Brain microvascular endothelial cell (primary cell): ENCODE measurements at regions not wholly inside any gene's neighbourhood (a gene's known extent, or its start where the extent isn't known, plus 50 kb on each side); places are given as distances from the start of the nearest gene placed in this dataset.

Source experiments
- DNase-seq: peaks from one replicate; pipeline ENCODE4 v3.0.0-alpha.2; 2020
- H3K27ac ChIP-seq: fragments of 250-450 bp; sonication (Bioruptor Pico); 2 replicates; pipeline ENCODE4 v1.5.1; 2020; ENCODE audit warnings: mild to moderate bottlenecking, moderate library complexity
- H3K27me3 ChIP-seq: fragments of 250-450 bp; sonication (Bioruptor Pico); replicated peaks from 2 replicates; pipeline ENCODE4 v1.5.1; 2020; ENCODE audit warnings: mild to moderate bottlenecking
- H3K36me3 ChIP-seq: fragments of 250-450 bp; sonication (Bioruptor Pico); replicated peaks from 2 replicates; pipeline ENCODE4 v1.5.1; 2020; ENCODE audit warnings: mild to moderate bottlenecking
- H3K4me3 ChIP-seq: 2 replicates; pipeline ENCODE4 v1.5.1; 2011; ENCODE audit warnings: low read depth, mild to moderate bottlenecking, control low read depth, low read length, moderate library complexity
- CTCF ChIP-seq: IDR thresholded peaks from 2 replicates; pipeline ENCODE4 v1.5.1; 2011; ENCODE audit warnings: low read depth, mild to moderate bottlenecking, moderate library complexity, low read length, control low read depth, inconsistent platforms; ENCODE audit errors: missing control alignments
- in situ Hi-C: cut with HindIII; loops from 2 replicates; pipeline ENCODE4 v1.10.0; 2017; ENCODE audit warnings: low sequenced_read_pairs, low pct_ligation_motif_present

- no peaks in the 10 kb centered on the region for H3K36me3 ChIP-seq
- TF ChIP-seq CTCF = no peak
- no peak overlapping the region for H3K4me3 ChIP-seq
- H3K27ac ChIP-seq = no peak overlapping the region
- no peak for DNase-seq
- in situ Hi-C loops = no loop called here
- no peaks in the 10 kb centered on the region for H3K27me3 ChIP-seq
Measured at GRCh38 chr20:54283253-54283652, 75.4 kb downstream of the PFDN4 start.

GRCh38 chr20:54284928-54285704, 77.2 kb downstream of the PFDN4 start:
- no peak overlapping the region for H3K27ac ChIP-seq
- no peak for DNase-seq

GRCh38 chr20:54290636-54291035, 82.7 kb downstream of the PFDN4 start:
- in situ Hi-C loops = no loop called here
- no peak overlapping the region for H3K27ac ChIP-seq
- no peak overlapping the region for H3K4me3 ChIP-seq
- no peak for DNase-seq
- no peak for TF ChIP-seq CTCF
- no peaks in the 10 kb centered on the region for H3K27me3 ChIP-seq
- no peaks in the 10 kb centered on the region for H3K36me3 ChIP-seq

More at GRCh38 chr20:54284928-54285704, 77.2 kb downstream of the PFDN4 start:
- Histone ChIP-seq H3K4me3 (no peak overlapping the region), H3K27me3 (no peaks in the 10 kb centered on the region), H3K36me3 (no peaks in the 10 kb centered on the region)
- in situ Hi-C loops = no loop called here
- TF ChIP-seq CTCF = no peak

GRCh38 chr20:54291339-54292010, 83.6 kb downstream of the PFDN4 start:
- Histone ChIP-seq H3K27me3 (no peaks in the 10 kb centered on the region), H3K27ac (no peak overlapping the region), H3K4me3 (no peak overlapping the region), H3K36me3 (no peaks in the 10 kb centered on the region)
- in situ Hi-C loops = no loop called here
- DNase-seq = no peak
- TF ChIP-seq CTCF = no peak

GRCh38 chr20:54292185-54292584, 84.3 kb downstream of the PFDN4 start:
- H3K27ac ChIP-seq = no peak overlapping the region
- no peak for TF ChIP-seq CTCF
- in situ Hi-C loops = no loop called here
- no peaks in the 10 kb centered on the region for H3K27me3 ChIP-seq
- no peak for DNase-seq
- no peaks in the 10 kb centered on the region for H3K36me3 ChIP-seq
- H3K4me3 ChIP-seq = no peak overlapping the region

- TF ChIP-seq CTCF = no peak
- no peaks in the 10 kb centered on the region for H3K36me3 ChIP-seq
Measured at GRCh38 chr20:54293526-54293925, 85.6 kb downstream of the PFDN4 start.

More at GRCh38 chr20:54293526-54293925, 85.6 kb downstream of the PFDN4 start:
- in situ Hi-C loops = no loop called here
- Histone ChIP-seq H3K4me3 (no peak overlapping the region), H3K27me3 (no peaks in the 10 kb centered on the region), H3K27ac (no peak overlapping the region)
- DNase-seq = no peak
